Colonic mucosa (tissue), 4 donors: ENCODE measurements at regions not wholly inside any gene's neighbourhood (a gene's known extent, or its start where the extent isn't known, plus 50 kb on each side); places are given as distances from the start of the nearest gene placed in this dataset.

Experiments
- DNase-seq: peaks from one replicate; pipeline ENCODE4 v3.0.0-alpha.2; 2020
- H3K27ac ChIP-seq: fragments of 200-600 bp; one replicate; pipeline ENCODE4 v1.8.0; 2021
- H3K27me3 ChIP-seq: fragments of 200-600 bp; one replicate; pipeline ENCODE4 v1.8.0; 2021
- H3K36me3 ChIP-seq: fragments of 200-600 bp; one replicate; pipeline ENCODE4 v1.8.0; 2021
- H3K4me1 ChIP-seq: fragments of 200-600 bp; one replicate; pipeline ENCODE4 v1.8.0; 2021; ENCODE audit warnings: mild to moderate bottlenecking
- H3K4me3 ChIP-seq: fragments of 200-600 bp; one replicate; pipeline ENCODE4 v1.8.0; 2021
- H3K9ac ChIP-seq, 2 donors: one replicate each; pipeline ENCODE4 v1.7.0; 2013; ENCODE audit warnings: control low read depth in 2 of 2, low read depth in 2 of 2, low read length in 2 of 2
- H3K9me3 ChIP-seq: fragments of 200-600 bp; one replicate; pipeline ENCODE4 v1.8.0; 2021
- intact Hi-C: fragments of 100-400 bp; cut with DNase I; formaldehyde crosslinking; loops from one replicate; pipeline ENCODE4 v1.14.1; 2022
- TF ChIP-seq, protein P1 (sequence below): fragments of 200-600 bp; IDR thresholded peaks from one replicate; pipeline ENCODE4 v1.8.0; 2022; ENCODE audit warnings: antibody characterized with exemption, mild to moderate bottlenecking
- donor health status: healthy.
- donor health status: DM: no; HTN: no; CAD: no.
- donor health status: DM: no; HTN: no; CAD: no.

DNA sequence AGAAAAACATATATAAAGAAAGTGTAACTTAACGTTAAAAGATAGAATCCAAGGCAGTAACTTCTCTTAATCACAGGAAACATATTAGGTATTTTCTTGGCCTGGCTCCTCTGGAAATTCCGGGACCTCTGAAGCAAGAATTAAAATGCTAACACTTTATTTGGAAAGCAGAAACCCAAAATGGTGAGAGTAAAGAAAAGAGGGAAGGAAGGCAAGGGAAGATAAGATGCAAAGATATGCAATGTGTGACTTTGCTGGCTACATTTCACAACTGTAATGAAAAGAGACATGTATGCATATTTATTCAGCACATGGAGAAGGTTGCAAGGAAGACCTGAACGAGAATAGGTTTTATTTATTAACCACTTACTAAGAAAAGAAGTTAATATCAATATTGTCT is 372.5 kb downstream of the TBL1XR1 start:
- no peak for DNase-seq
- Histone ChIP-seq H3K27me3 (no peaks in the 10 kb centered on the region), H3K36me3 (no peaks in the 10 kb centered on the region)

DNA sequence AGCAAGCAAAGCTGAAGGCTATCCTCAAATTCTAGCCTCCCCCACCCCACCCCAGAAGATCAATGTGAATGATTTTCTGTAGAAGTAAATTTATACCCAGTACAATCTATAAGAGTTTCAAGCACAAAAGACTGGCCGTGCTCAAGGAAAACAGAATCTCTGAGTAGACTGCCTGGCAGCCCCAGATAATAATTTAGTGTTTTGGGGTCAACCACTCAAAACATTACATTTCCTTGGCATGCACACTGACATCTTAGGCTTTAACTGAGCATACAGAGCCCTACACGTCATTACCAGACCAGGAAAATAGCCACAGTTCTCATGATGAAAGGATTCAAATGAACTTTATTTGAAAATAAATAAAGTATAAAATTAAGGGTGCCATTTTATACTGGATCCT is 376.5 kb downstream of the TBL1XR1 start:
- Histone ChIP-seq H3K9ac (no peak overlapping the region), H3K4me3 (no peak overlapping the region), H3K4me1 (no peaks in the 10 kb centered on the region), H3K36me3 (no peaks in the 10 kb centered on the region), H3K9me3 (no peaks in the 10 kb centered on the region), H3K27ac (no peak overlapping the region), H3K27me3 (no peaks in the 10 kb centered on the region)
- no peak for DNase-seq
- intact Hi-C loops, result no loop called here
- TF ChIP-seq, protein P1, sequence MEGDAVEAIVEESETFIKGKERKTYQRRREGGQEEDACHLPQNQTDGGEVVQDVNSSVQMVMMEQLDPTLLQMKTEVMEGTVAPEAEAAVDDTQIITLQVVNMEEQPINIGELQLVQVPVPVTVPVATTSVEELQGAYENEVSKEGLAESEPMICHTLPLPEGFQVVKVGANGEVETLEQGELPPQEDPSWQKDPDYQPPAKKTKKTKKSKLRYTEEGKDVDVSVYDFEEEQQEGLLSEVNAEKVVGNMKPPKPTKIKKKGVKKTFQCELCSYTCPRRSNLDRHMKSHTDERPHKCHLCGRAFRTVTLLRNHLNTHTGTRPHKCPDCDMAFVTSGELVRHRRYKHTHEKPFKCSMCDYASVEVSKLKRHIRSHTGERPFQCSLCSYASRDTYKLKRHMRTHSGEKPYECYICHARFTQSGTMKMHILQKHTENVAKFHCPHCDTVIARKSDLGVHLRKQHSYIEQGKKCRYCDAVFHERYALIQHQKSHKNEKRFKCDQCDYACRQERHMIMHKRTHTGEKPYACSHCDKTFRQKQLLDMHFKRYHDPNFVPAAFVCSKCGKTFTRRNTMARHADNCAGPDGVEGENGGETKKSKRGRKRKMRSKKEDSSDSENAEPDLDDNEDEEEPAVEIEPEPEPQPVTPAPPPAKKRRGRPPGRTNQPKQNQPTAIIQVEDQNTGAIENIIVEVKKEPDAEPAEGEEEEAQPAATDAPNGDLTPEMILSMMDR, result no peak

More for the DNA sequence above, 372.5 kb downstream of the TBL1XR1 start:
- TF ChIP-seq, protein P1, result no peak
- H3K27ac ChIP-seq, result no peak overlapping the region
- H3K9me3 ChIP-seq, result no peaks in the 10 kb centered on the region
- H3K4me1 ChIP-seq, result no peaks in the 10 kb centered on the region
- no peak overlapping the region for H3K4me3 ChIP-seq
- H3K9ac ChIP-seq, result no peak overlapping the region
- intact Hi-C loops, result no loop called here

DNA sequence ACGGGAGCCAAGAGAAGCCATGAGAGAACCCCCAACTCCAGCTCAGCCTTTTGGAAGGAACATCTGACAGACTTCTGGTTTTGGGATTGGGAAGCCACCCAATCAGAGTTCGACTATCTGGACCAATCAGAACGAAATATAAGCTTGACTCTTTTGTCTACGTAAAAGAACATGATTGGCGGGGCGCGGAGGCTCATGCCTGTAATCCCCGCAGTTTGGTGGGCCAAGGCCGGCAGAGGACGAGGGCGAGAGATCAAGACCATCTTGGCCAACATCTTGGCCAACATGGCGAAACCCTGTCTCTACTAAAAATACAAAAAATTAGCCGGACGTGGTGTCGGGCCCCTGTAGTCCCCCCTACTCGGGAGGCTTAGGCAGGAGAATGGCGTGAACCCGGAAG is 380.3 kb downstream of the TBL1XR1 start:
- H3K27me3 ChIP-seq, result no peaks in the 10 kb centered on the region
- no peaks in the 10 kb centered on the region for H3K9me3 ChIP-seq
- no peaks in the 10 kb centered on the region for H3K36me3 ChIP-seq
- no peaks in the 10 kb centered on the region for H3K4me1 ChIP-seq
- H3K4me3 ChIP-seq, result no peak overlapping the region
- no peak overlapping the region for H3K27ac ChIP-seq
- H3K9ac ChIP-seq, result no peak overlapping the region
- DNase-seq, result no peak
- TF ChIP-seq, protein P1, result no peak
- intact Hi-C loops, result no loop called here

DNA sequence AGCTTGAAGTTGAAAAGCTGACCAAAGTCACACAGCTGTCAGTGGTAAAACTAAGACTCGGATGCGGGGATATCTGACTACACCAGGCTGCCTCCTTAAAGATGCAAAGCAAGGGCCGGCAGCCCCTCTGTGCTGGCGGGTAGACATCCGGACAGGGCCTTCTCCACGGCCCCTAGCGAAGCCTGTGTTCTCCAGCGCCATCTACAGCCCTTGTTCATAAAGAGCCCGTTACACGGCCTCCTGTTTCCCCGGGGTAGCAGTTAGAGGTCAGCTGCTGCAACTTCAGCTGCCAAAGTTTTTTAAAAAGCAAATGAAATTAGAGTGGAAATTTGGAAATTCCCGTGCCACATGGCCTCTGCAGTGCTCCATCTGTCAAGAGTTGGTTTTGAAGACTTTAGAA is 383.0 kb downstream of the TBL1XR1 start:
- intact Hi-C loops, result no loop called here
- no peaks in the 10 kb centered on the region for H3K27me3 ChIP-seq
- no peak overlapping the region for H3K27ac ChIP-seq
- no peaks in the 10 kb centered on the region for H3K9me3 ChIP-seq
- TF ChIP-seq, protein P1, result peak; percentile 60
- no peaks in the 10 kb centered on the region for H3K36me3 ChIP-seq
- DNase-seq, result peak; percentile 58
- H3K9ac ChIP-seq, result no peak overlapping the region
- H3K4me1 ChIP-seq, result no peaks in the 10 kb centered on the region
- H3K4me3 ChIP-seq, result no peak overlapping the region

DNA sequence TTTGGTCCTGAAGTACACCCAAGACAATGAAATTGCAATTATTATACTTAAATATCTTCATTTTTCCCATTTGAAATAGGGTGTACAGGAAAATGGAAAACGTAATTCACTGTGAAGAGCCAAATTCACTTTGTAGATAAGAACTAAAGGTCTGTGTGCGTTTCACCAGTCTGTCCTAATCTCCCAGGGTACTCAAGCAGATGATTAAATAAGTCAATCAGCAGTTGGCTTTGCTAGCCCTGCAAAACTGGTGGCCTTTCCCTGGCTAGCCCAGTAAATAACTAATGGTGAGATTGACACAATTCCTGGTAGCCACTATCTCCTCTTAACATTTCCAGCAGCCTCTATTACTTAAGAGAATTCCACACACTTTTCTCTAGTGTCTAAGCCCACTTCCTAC is 389.3 kb downstream of the TBL1XR1 start:
- Histone ChIP-seq H3K27me3 (no peaks in the 10 kb centered on the region), H3K4me1 (no peaks in the 10 kb centered on the region), H3K27ac (no peak overlapping the region), H3K9ac (no peak overlapping the region), H3K9me3 (no peaks in the 10 kb centered on the region), H3K4me3 (no peak overlapping the region), H3K36me3 (no peaks in the 10 kb centered on the region)
- DNase-seq, result no peak
- intact Hi-C loops, result no loop called here
- TF ChIP-seq, protein P1, result no peak

DNA sequence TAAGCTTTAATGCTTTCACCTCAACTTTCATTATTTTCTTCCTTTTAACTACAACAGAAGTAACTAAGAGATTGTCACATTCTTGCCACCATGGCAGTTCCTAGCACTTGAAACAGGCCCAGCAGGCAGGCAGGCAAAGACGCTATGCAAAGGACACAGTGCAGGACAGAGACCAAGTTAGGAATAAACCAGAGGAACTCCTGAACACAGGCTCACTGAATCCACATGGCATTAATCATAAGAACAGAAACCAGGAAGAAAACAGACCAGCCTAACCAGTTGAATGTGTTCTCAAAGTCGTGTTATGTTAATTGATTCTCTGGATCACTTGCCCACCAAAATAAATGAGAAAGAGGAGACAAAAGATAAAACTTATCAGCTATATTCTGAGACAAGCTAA is 397.6 kb downstream of the TBL1XR1 start:
- DNase-seq, result no peak
- no peaks in the 10 kb centered on the region for H3K27me3 ChIP-seq
- no peak overlapping the region for H3K4me3 ChIP-seq
- H3K27ac ChIP-seq, result no peak overlapping the region
- intact Hi-C loops, result no loop called here
- no peak overlapping the region for H3K9ac ChIP-seq
- H3K4me1 ChIP-seq, result no peaks in the 10 kb centered on the region
- TF ChIP-seq, protein P1, result no peak
- H3K36me3 ChIP-seq, result no peaks in the 10 kb centered on the region
- no peaks in the 10 kb centered on the region for H3K9me3 ChIP-seq
